BE2C (cell line): ENCODE measurements at regions not wholly inside any gene's neighbourhood (a gene's known extent, or its start where the extent isn't known, plus 50 kb on each side); places are given as distances from the start of the nearest gene placed in this dataset.
A peak's percentile ranks its signal among the peaks of the same experiment; 100 is the strongest.

Experiments used
- DNase-seq: peaks from one replicate; pipeline ENCODE4 v3.0.0-alpha.2; 2020
- H3K27me3 ChIP-seq: fragments of 250-450 bp; sonication (Bioruptor Pico); 2 replicates; pipeline ENCODE4 v1.5.1; 2020; ENCODE audit warnings: mild to moderate bottlenecking
- H3K36me3 ChIP-seq: fragments of 250-450 bp; sonication (Bioruptor Pico); 2 replicates; pipeline ENCODE4 v1.5.1; 2020; ENCODE audit warnings: mild to moderate bottlenecking
- H3K4me1 ChIP-seq: fragments of 250-450 bp; sonication (Bioruptor Pico); 2 replicates; pipeline ENCODE4 v1.5.1; 2020
- H3K4me3 ChIP-seq: 2 replicates; pipeline ENCODE4 v1.5.1; 2011; ENCODE audit warnings: low read depth, low read length
- H3K9me3 ChIP-seq: fragments of 250-450 bp; sonication (Bioruptor Pico); 2 replicates; pipeline ENCODE4 v1.5.1; 2020
- TF ChIP-seq, protein P1 (sequence below): IDR thresholded peaks from 2 replicates; pipeline ENCODE4 v1.5.1; 2012; ENCODE audit warnings: mild to moderate bottlenecking, low read depth, low read length

DNA sequence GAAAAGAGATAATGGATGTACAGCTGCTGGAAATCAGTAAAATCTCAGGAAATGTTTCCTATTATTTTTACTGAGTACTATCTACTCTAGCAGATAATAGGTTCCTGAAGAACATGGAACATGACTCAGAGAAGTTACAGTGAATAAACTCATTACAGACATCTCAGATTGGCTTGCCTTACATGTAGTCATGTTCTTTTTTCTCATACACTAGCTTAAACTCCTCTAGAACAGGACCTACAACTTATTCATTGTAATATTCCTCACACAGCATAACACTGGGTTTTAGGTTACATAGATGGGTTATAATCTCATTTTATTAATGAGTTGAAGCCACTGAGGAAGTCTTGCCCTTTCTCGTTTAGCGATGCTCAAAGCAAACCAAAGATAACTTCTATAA lies 86.9 kb upstream of the BMP2K start:
- no peak for DNase-seq
- TF ChIP-seq, protein P1, sequence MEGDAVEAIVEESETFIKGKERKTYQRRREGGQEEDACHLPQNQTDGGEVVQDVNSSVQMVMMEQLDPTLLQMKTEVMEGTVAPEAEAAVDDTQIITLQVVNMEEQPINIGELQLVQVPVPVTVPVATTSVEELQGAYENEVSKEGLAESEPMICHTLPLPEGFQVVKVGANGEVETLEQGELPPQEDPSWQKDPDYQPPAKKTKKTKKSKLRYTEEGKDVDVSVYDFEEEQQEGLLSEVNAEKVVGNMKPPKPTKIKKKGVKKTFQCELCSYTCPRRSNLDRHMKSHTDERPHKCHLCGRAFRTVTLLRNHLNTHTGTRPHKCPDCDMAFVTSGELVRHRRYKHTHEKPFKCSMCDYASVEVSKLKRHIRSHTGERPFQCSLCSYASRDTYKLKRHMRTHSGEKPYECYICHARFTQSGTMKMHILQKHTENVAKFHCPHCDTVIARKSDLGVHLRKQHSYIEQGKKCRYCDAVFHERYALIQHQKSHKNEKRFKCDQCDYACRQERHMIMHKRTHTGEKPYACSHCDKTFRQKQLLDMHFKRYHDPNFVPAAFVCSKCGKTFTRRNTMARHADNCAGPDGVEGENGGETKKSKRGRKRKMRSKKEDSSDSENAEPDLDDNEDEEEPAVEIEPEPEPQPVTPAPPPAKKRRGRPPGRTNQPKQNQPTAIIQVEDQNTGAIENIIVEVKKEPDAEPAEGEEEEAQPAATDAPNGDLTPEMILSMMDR = no peak
- no peaks in the 10 kb centered on the region for H3K27me3 ChIP-seq
- no peak overlapping the region for H3K4me3 ChIP-seq
- no peaks in the 10 kb centered on the region for H3K9me3 ChIP-seq
- no peaks in the 10 kb centered on the region for H3K36me3 ChIP-seq
- H3K4me1 ChIP-seq = peaks cover 16% of the 10 kb centered on the region

DNA sequence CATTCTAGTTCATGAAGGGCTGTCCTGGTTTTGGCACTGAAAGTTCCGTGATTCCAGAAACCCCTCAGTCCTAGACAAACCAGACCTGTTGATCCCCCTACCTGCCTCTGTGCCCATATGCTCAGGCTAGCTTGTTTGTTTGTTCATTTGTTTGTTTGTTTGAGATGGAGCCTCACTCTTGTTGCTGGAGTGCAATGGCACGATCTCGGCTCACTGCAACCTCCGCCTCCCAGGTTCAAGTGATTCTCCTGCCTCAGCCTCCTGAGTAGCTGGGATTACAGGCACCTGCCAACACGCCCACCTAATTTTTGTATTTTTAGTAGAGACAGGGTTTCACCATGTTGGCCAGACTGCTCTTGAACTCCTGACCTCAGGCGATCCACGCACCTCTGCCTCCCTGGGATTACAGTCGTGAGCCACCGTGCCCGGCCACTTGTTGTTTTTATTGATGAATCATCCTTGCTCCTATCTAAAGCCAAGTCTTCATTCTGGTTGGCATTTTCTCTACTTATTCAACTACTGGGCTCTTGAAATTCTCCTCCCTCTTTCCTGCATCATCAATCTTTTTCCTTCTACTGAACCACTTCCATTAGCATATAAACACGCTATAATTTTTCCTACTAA lies 86.3 kb upstream of the BMP2K start:
- Histone ChIP-seq H3K9me3 (no peaks in the 10 kb centered on the region), H3K36me3 (no peaks in the 10 kb centered on the region), H3K27me3 (no peaks in the 10 kb centered on the region), H3K4me1 (peaks cover 16% of the 10 kb centered on the region), H3K4me3 (no peak overlapping the region)
- TF ChIP-seq, protein P1 = no peak
- DNase-seq = no peak

DNA sequence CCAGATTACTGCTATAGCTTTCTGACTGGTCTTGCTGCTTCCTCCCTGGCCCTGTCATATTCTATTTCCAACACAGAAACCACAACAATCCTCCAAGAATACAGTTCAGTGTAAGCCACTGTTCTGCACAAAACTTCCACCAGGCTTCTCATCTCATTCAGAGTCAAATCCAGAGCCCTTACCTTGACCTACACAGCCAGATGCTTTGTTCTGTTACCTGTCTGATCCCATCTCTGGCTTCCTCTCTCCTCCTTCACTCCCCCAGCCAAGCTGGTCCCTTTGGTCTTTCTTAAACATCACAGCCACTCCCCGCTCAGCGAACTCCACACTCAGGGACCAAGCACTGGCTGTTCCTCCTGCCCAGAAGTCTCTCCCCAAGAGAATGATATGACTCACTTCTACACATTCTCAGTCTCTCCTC lies 84.8 kb upstream of the BMP2K start:
- no peaks in the 10 kb centered on the region for H3K9me3 ChIP-seq

DNA sequence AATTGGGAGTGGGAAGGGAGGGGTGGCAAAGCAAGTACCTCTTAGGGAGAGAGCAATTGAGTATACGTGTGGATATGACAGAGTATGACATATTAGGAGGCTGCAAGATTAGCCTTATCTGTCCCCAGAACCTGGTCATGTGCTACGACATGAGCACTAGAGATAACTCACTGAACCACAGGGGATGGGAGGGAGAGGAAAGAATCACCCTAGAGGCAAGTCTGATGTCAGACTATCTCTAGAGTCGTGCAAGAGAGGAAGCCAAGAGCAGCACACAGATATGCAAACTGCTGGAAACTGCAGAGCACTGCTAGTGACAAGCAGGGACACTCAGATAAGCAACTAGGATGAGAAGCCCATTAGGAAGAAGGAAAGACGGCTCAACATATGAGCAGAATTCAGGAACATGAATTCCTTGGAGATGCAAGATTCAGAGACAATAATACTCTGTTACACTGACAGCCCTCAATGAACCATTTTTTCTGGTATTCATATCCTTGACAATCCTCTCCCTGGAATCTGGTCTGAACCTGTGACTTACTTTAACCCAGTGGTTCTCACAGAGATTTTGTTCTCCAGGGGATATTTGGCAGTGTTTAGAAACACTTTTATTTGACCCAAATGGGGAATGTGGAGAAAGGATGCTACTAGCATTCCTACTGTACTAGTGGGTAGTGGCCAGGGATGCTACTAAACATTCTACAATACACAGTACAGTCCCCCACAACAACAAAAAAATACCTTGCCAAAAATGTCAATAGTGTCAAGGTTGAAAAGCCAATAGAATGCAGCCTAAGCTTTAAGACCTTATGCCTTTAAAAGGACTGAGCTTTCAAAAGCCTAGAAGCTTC lies 84.0 kb upstream of the BMP2K start:
- TF ChIP-seq, protein P1 = no peak
- Histone ChIP-seq H3K27me3 (no peaks in the 10 kb centered on the region), H3K36me3 (no peaks in the 10 kb centered on the region), H3K4me3 (no peak overlapping the region), H3K9me3 (no peaks in the 10 kb centered on the region), H3K4me1 (peaks cover 16% of the 10 kb centered on the region)
- DNase-seq = peak; percentile 67

More for the DNA sequence above, 84.8 kb upstream of the BMP2K start:
- Histone ChIP-seq H3K4me3 (no peak overlapping the region), H3K4me1 (peaks cover 16% of the 10 kb centered on the region), H3K27me3 (no peaks in the 10 kb centered on the region), H3K36me3 (no peaks in the 10 kb centered on the region)
- TF ChIP-seq, protein P1 = no peak
- no peak for DNase-seq

DNA sequence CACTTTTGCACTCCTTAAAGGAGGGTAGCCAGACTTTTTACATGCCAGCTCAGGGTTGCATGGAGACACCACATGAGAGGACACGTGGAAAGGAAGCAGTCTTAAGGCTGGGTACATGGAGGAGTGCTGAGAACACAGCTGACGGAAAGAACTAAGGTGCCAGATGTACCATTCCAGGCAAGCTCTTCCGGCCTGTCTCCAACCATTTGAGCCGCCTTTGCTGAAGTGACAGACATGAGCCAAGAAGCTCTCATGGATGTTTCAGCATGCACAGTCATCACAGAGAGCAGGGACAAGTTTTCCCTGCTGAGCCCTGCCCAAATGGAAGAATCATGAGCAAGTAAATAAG lies 83.4 kb upstream of the BMP2K start:
- Histone ChIP-seq H3K4me3 (no peak overlapping the region), H3K36me3 (no peaks in the 10 kb centered on the region), H3K4me1 (peaks cover 16% of the 10 kb centered on the region), H3K27me3 (no peaks in the 10 kb centered on the region), H3K9me3 (no peaks in the 10 kb centered on the region)
- DNase-seq = no peak
- TF ChIP-seq, protein P1 = no peak

DNA sequence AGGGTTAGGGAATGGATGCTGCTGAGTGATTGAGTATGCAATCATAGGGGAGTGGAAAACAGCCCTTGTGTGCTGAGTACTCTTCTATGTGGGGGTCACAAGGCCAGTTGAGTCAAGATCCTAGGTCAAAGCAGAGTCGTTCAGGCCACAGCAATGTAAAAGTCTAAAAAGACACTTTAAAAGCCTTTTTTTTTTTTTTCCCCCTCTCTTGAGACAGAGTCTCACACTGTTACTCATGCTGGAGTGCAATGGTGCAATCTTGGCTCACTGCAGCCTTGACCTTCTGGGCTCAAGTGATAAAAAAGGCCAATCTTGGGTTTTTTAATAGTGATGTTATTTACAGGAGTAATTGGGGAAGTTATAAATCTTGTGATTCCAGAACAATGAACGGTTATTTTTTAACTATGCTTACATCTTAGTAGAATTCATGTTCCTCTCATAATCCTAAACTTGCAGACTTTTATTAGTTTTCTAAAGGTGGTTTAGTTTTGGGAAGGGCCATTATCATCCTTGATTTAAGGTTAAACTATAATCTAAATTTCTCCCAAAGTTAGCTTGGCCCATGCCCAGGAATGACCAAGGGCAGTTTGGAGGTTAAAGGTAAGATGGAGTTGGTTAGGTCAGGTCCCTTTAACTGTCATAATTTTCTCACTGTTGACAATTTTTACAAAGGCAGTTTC lies 82.2 kb upstream of the BMP2K start:
- Histone ChIP-seq H3K9me3 (no peaks in the 10 kb centered on the region), H3K27me3 (no peaks in the 10 kb centered on the region), H3K36me3 (no peaks in the 10 kb centered on the region), H3K4me3 (no peak overlapping the region), H3K4me1 (peaks cover 16% of the 10 kb centered on the region)
- no peak for DNase-seq
- TF ChIP-seq, protein P1 = no peak
